Thymus (tissue), 11 donors: ENCODE measurements at regions not wholly inside any gene's neighbourhood (a gene's known extent, or its start where the extent isn't known, plus 50 kb on each side); places are given as distances from the start of the nearest gene placed in this dataset.
"Not testable (repeated sequence)": the region's sequence is repeated elsewhere in the genome, so short reads cannot be mapped to it uniquely, and the experiment has no call there.

Experiments
- DNase-seq, 9 donors: peaks; one replicate each; pipeline ENCODE4 v3.0.0-alpha.2; 2013; ENCODE audit warnings: low spot score in 9 of 9, low read depth in 6 of 9, missing footprints in 1 of 9
- H3K27ac ChIP-seq, 2 donors: one replicate each; pipeline ENCODE4 v1.5.1; 2013; ENCODE audit warnings: control low read depth in 1 of 2, low read depth in 1 of 2, low read length in 1 of 2, mild to moderate bottlenecking in 1 of 2, moderate library complexity in 1 of 2
- H3K27me3 ChIP-seq, 2 donors: one replicate each; pipeline ENCODE4 v1.5.1; 2013; ENCODE audit warnings: low read length in 1 of 2; ENCODE audit not compliant: control insufficient read depth in 2 of 2, insufficient read depth in 1 of 2
- H3K36me3 ChIP-seq, 2 donors: one replicate each; pipeline ENCODE4 v1.5.1; 2013; ENCODE audit warnings: low read length in 1 of 2, mild to moderate bottlenecking in 1 of 2, moderate library complexity in 1 of 2; ENCODE audit not compliant: control insufficient read depth in 2 of 2, insufficient read depth in 2 of 2
- H3K4me1 ChIP-seq, 2 donors: one replicate each; pipeline ENCODE4 v1.5.1; 2013; ENCODE audit warnings: low read length in 2 of 2; ENCODE audit not compliant: control insufficient read depth in 2 of 2, insufficient read depth in 2 of 2
- H3K4me3 ChIP-seq, 2 donors: one replicate each; pipeline ENCODE4 v1.5.1; 2013; ENCODE audit warnings: low read length in 2 of 2, control low read depth in 1 of 2, mild to moderate bottlenecking in 1 of 2
- H3K9me3 ChIP-seq, 2 donors: one replicate each; pipeline ENCODE4 v1.5.1; 2013; ENCODE audit warnings: low read length in 1 of 2, mild to moderate bottlenecking in 1 of 2; ENCODE audit not compliant: control insufficient read depth in 2 of 2, insufficient read depth in 1 of 2
- WGBS: extraction: QIAGEN DNeasy Blood & Tissue Kit; methylation state at CpG from one replicate; pipeline ENCODE4 v1.1.7; 2013; 5-methylcytosine and 5-hydroxymethylcytosine counted together
- donor health status: healthy.

DNA sequence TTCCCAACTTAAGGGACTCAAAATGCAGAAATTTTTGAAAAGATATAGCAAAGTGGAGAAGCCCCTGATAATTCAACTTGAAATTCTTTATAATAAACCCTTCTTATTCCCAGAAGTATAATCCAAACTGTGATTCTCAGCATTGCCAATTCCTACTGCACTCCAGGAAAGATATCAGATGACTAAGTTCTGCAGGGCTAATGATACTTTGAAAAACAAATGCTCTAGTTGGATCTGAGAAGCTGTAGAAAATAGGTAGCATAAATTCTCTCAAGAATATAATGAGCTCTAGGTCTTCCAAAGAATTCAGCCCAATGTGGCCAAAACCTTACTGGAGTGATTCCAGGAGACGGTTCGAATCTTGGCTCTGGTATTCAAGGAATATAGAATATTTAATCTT is 294.0 kb upstream of the PTBP2 start:
- WGBS, result 95% methylated on average over 2 of the region's 2 CpGs
- Histone ChIP-seq H3K4me3 (no peak overlapping the region), H3K27me3 (no peaks in the 10 kb centered on the region), H3K27ac (no peak overlapping the region), H3K4me1 (no peaks in the 10 kb centered on the region), H3K36me3 (no peaks in the 10 kb centered on the region), H3K9me3 (no peaks in the 10 kb centered on the region)
- DNase-seq, result no peak

DNA sequence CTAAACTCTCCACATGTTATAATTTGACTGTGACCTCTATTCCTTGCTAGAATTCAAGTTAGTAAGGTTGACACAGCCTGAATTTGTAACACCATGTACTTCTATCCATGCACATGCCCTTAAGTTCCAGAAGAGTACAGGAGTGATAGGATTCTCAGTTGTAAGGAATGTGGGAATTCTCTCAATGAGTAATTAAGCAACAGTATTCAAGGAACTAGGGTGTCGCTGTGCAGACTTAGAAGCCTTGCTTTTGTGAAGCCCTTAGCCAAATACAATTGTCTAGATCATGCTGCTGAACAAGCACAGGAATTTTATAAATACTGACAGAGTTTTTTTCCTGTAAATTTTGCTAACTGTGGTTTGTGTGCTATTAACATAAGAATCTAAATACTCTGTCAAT is 276.3 kb upstream of the PTBP2 start:
- H3K36me3 ChIP-seq, result no peaks in the 10 kb centered on the region
- no peaks in the 10 kb centered on the region for H3K9me3 ChIP-seq
- H3K27me3 ChIP-seq, result no peaks in the 10 kb centered on the region
- no peak overlapping the region for H3K4me3 ChIP-seq
- WGBS, result 97% methylated on average over 1 of the region's 1 CpG
- no peaks in the 10 kb centered on the region for H3K4me1 ChIP-seq
- DNase-seq, result no peak
- H3K27ac ChIP-seq, result no peak overlapping the region

DNA sequence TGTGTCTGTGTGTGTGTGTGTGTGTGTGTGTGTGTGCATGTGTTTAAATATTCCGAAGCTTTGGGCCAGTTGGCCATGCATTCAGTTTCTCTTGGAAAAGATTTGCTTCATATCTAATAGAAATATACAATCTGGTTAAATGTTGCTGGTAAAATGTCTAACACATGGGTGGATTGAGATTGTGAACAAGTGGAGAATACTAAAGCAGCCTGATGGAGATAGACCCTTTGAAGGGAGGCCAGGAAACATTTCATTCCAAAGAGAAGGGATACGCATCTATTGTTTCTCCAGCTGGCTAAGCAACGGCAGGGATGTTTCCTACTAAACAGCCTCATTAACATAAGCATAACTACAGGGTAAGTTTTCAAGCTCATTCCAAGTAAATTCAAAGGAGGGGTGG is 257.5 kb upstream of the PTBP2 start:
- H3K9me3 ChIP-seq, result no peaks in the 10 kb centered on the region
- H3K27ac ChIP-seq, result no peak overlapping the region
- H3K4me3 ChIP-seq, result no peak overlapping the region
- no peaks in the 10 kb centered on the region for H3K4me1 ChIP-seq
- DNase-seq, result no peak
- no peaks in the 10 kb centered on the region for H3K27me3 ChIP-seq
- WGBS, result 88% methylated on average over 3 of the region's 3 CpGs
- no peaks in the 10 kb centered on the region for H3K36me3 ChIP-seq

DNA sequence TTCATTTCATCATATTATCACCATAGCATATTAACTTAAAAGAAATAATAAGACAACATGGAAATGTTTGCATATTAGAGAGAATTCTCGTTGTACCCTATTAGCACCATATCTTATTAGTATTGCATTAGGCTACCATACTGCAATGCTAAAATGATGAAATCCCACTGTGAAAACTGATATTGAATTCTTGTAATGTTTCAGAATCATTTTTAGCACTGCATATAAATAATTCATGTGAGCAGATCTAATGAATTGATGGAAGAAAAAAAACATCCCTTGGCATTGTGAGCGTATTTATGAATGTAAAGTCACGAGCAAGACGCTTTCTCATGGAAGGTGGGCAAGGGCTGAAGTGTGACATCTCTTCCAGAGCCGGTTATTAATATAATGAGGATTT is 257.1 kb upstream of the PTBP2 start:
- 94% methylated on average over 5 of the region's 5 CpGs for WGBS
- Histone ChIP-seq H3K4me3 (no peak overlapping the region), H3K36me3 (no peaks in the 10 kb centered on the region), H3K9me3 (no peaks in the 10 kb centered on the region), H3K27ac (no peak overlapping the region), H3K4me1 (no peaks in the 10 kb centered on the region), H3K27me3 (no peaks in the 10 kb centered on the region)
- DNase-seq, result no peak

DNA sequence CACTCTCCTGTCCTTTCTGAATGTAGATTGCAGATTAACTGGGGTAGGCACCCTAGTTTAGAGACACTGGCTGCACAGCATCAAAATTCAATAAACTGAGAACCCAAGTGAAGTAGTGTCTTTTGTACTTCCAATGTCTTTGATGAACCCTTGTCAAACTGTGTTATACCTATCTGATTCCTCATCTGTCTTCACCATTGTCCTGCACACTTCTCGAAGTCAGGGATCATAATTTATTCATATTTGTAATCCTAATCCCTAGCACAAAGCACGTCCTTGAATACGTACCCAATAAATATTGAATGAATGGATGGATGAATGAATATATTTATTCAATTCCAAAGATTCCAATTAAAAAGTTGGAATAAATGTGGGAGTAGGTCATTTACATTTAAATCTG is 256.6 kb upstream of the PTBP2 start:
- H3K27me3 ChIP-seq, result no peaks in the 10 kb centered on the region
- WGBS, result 91% methylated on average over 3 of the region's 3 CpGs
- H3K9me3 ChIP-seq, result no peaks in the 10 kb centered on the region
- no peaks in the 10 kb centered on the region for H3K36me3 ChIP-seq
- H3K4me1 ChIP-seq, result no peaks in the 10 kb centered on the region
- no peak overlapping the region for H3K4me3 ChIP-seq
- H3K27ac ChIP-seq, result no peak overlapping the region
- no peak for DNase-seq

DNA sequence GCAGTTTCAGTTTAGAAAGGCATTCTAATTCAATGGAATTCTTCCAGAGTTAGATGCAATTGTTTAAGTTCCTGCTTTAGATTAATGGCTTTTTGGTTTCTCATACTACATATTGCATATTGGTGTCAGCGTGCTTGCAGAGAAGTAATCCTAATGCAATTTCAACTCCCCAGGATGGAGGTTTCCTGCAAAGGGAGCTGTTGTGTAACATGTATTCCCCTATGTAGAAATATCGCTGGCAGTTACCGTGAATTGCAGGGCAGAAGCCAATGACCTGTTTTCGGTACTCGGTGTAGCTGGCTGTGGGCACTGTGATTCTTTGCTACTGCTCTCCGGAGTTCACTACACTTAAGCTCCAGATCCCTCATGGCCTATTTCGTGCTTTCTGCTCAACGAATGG is 256.1 kb upstream of the PTBP2 start:
- H3K27ac ChIP-seq, result no peak overlapping the region
- H3K4me1 ChIP-seq, result no peaks in the 10 kb centered on the region
- H3K36me3 ChIP-seq, result no peaks in the 10 kb centered on the region
- WGBS, result 79% methylated on average over 8 of the region's 8 CpGs
- no peaks in the 10 kb centered on the region for H3K9me3 ChIP-seq
- no peaks in the 10 kb centered on the region for H3K27me3 ChIP-seq
- H3K4me3 ChIP-seq, result no peak overlapping the region
- DNase-seq, result no peak

DNA sequence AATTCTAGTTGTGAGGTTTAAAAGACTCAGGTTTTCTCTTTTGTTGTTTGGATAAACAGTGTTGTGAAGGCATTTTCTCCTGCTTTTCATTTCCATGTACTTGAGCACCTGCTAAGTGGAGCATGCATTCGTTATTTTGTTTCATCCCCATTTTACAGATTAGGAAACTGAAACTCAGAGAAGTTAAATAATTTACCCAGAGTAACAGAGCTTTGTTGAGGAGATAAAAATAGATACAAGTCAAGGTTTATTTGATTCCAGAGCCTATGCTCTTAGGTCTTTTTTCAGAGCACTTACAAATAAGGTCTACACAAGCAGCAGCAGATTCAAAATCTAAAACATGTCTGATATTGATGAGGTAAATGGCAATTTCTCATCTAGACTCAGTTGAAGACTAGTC is 254.7 kb upstream of the PTBP2 start:
- Histone ChIP-seq H3K27ac (no peak overlapping the region), H3K27me3 (no peaks in the 10 kb centered on the region), H3K4me1 (no peaks in the 10 kb centered on the region), H3K4me3 (no peak overlapping the region), H3K36me3 (no peaks in the 10 kb centered on the region), H3K9me3 (no peaks in the 10 kb centered on the region)
- no peak for DNase-seq
- WGBS, result 88% methylated on average over 1 of the region's 1 CpG

DNA sequence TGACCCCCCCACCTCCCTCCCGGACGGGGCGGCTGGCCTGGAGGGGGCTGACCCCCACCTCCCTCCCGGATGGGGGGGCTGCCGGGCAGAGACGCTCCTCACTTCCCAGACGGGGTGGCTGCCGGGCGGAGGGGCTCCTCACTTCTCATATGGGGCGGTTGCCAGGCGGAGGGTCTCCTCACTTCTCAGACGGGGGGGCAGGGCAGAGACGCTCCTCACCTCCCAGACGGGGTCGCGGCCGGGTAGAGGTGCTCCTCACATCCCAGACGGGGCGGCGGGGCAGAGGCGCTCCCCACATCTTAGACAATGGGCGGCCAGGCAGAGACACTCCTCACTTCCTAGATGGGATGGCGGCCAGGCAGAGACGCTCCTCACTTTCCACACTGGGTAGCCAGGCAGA is 251.9 kb upstream of the PTBP2 start:
- not testable (repeated sequence) for DNase-seq, H3K27ac ChIP-seq, H3K4me1 ChIP-seq, H3K36me3 ChIP-seq, H3K27me3 ChIP-seq, H3K4me3 ChIP-seq, H3K9me3 ChIP-seq
- 94% methylated on average over 24 of the region's 24 CpGs for WGBS

DNA sequence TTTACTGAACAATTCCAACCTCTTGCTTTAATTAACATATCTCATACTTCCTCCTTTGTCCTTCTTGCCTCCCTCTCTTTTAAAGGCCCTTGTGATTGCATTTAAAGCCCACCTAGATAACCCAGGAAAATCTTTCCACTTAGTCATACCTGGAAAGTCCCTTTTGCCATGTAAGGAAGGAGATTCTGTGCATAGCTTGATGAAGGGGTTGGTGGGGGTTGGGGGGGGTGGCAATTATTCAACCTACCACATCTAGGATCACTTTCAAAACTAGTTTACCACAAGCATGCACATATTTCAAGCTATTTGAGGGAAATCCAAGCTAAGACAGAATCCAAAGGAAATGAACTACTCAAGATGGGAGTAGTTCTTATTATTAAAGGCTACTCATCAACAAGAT is 249.1 kb upstream of the PTBP2 start:
- Histone ChIP-seq H3K27me3 (no peaks in the 10 kb centered on the region), H3K4me1 (no peaks in the 10 kb centered on the region), H3K4me3 (no peak overlapping the region), H3K9me3 (no peaks in the 10 kb centered on the region), H3K36me3 (no peaks in the 10 kb centered on the region), H3K27ac (no peak overlapping the region)
- no peak for DNase-seq

DNA sequence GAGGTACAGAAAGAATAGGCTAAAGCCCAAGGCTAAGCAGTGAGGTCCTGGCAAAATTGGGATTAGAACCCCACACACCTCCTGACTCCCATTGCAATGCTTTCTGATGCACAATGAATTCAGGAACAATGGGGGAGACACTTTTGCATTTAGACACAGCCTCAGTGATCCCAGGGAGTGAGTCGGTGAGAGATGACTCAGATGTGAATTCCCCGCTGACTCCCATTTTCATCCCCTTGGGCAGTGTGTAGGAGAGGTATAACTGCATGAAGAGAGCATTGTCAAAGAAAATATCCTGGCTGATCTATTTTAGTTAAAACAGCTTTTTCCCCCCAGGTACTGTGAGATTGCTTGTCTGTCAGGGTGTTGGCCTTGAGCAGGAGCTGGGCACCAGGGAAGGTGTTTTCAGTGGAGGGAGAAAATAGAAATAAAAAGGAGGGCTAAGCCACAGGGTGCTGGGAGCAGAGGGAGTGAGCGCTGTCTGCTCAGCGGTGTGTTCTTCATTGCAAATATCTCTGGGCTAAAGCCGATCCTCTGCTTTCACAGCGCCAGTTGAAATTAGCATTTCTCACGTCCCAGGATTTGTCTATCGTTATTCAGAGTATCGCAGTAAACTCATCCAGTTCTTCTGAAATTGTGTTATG is 247.7 kb upstream of the PTBP2 start:
- Histone ChIP-seq H3K9me3 (no peaks in the 10 kb centered on the region), H3K36me3 (no peaks in the 10 kb centered on the region), H3K27me3 (no peaks in the 10 kb centered on the region), H3K4me3 (no peak overlapping the region), H3K27ac (no peak overlapping the region), H3K4me1 (no peaks in the 10 kb centered on the region)
- no peak for DNase-seq
- 82% methylated on average over 9 of the region's 9 CpGs for WGBS
